ENCODE measurements at regions not wholly inside any gene's neighbourhood (a gene's known extent, or its start where the extent isn't known, plus 50 kb on each side); places are given as distances from the start of the nearest gene placed in this dataset.
"Not testable (repeated sequence)": the region's sequence is repeated elsewhere in the genome, so short reads cannot be mapped to it uniquely, and the experiment has no call there.

DNA sequence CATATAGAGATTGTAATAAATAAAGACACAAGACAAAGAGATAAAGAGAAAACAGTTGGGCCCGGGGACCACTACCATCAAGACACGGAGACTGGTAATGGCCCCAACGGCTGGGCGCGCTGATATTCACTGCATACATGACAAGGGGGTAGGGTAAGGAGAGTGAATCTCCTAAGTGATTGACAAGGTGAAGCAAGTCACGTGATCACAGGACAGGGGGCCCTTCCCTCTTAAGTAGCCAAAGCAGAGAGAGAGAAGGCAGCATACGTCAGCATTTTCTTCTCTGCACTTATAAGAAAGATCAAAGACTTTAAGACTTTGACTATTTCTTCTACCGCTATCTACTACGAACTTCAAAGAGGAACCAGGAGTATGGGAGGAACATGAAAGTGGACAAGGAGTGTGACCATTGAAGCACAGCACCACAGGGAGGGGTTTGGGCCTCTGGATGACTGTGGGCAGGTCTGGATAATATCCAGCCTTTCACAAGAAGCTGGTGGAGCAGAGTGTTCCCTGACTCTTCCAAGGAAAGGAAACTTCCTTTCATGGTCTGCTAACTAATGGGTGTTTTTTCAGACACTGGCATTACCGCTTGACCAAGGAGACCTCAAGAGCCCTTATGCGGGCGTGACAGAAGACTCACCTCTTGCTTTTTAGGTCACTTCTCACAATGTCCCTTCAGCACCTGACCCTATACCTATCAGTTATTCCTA, 75.6 kb downstream of the MRPL39 start:
- H3K4me3 Mint-ChIP-seq (ENCODE audit: low read depth); H3K36me3 Mint-ChIP-seq (ENCODE audit: low read depth); H3K4me1 Mint-ChIP-seq (ENCODE audit: low read depth); H3K27ac Mint-ChIP-seq; H3K27me3 Mint-ChIP-seq (ENCODE audit: low read depth); intact Hi-C loops (cut with micrococcal nuclease); DNase-seq (ENCODE audit: low spot score): not testable (repeated sequence)
- H3K9me3 Mint-ChIP-seq, result peaks cover 14% of the 10 kb centered on the region

DNA sequence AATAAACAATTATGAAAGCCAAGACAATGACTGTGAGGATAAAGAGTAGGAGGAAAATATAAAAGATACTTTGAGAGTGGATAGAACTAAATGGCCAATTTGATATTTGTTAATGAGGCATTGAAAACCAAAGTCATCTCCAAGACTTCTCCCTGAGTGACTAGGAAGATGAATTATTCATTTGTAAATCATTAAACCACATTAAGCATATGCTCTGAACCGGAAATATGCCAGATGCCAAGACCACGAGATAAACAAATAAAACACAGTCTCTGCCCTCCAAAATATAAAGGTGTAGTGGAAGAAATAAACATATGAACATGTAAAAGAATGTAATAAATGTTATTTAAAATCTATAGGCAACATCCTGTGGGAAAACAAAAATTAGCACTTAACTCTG, 78.8 kb downstream of the MRPL39 start:
- no peak overlapping the region for H3K4me3 Mint-ChIP-seq (ENCODE audit: low read depth)
- H3K9me3 Mint-ChIP-seq, result peaks cover 13% of the 10 kb centered on the region
- H3K36me3 Mint-ChIP-seq (ENCODE audit: low read depth), result no peaks in the 10 kb centered on the region
- H3K4me1 Mint-ChIP-seq (ENCODE audit: low read depth), result peaks cover 1% of the 10 kb centered on the region
- no peak for DNase-seq (ENCODE audit: low spot score)
- no peaks in the 10 kb centered on the region for H3K27me3 Mint-ChIP-seq (ENCODE audit: low read depth)
- intact Hi-C loops (cut with micrococcal nuclease), result no loop called here
- no peak overlapping the region for H3K27ac Mint-ChIP-seq

DNA sequence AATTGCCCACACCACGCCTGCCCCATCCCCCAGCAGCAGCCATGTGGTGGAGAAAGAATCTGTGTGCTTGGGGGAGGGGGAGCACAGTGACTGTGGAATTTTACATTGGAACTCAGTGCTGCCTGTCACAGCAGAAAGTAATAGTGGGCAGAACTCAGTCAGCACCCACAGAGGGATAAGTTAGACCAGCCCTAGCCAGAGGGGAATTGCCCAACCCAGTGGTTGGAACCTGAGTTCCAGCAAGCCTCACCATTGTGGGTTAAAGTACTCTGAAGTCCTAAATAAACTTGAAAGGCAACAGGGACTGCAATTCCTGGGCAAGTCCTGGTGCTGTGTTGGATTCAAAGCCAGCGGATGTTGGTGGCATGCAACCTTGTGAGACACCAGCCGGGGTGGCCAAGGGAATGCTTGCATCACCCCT, 88.8 kb downstream of the MRPL39 start:
- intact Hi-C loops (cut with micrococcal nuclease), result no loop called here
- DNase-seq (ENCODE audit: low spot score), result no peak

DNA sequence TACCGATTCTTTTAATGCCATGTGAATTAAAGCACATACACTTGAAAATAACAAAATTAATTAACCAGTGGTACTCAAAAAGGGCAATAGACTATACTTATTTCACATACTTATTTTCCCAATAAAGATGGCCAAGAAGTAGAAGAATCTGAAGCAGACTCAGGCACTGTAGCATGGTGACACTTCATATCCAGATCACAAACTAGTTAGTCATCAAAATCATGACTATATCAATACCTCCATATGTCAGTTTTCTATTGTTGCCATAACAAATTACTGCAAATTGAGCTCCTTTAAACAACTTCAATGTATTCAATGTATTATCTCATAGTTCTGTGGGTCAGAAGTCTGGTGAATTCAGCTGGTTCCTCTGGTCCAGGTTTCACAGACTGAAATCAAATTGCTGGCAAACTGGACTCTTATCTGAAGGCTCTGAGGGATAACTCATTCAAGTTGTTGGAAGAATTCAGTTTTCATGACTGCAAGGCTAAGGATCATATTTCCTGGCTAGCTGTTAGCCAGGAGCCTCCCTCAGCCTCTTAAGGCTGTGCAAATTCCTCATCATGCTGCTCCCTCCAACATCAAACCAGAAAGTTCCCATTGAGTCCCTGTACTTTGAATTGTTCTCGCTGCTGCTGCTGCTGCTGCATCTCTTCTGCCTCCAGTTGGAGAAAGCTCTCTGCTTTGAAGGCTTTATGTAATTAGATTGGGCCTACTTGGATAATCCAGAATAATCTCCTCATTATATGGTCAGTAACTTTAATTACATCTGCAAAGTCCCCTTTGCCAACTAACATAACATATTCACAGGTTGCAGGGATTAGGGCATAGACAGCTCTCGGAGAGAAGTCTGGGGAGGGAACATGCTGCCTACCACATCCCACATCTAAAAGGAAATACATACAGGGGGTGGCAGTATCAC, 91.5 kb downstream of the MRPL39 start:
- no peak overlapping the region for H3K27ac Mint-ChIP-seq
- DNase-seq (ENCODE audit: low spot score), result no peak
- peaks cover 5% of the 10 kb centered on the region for H3K9me3 Mint-ChIP-seq
- H3K4me3 Mint-ChIP-seq (ENCODE audit: low read depth), result no peak overlapping the region
- intact Hi-C loops (cut with micrococcal nuclease), result no loop called here
- peaks cover 28% of the 10 kb centered on the region for H3K4me1 Mint-ChIP-seq (ENCODE audit: low read depth)
- H3K27me3 Mint-ChIP-seq (ENCODE audit: low read depth), result no peaks in the 10 kb centered on the region
- peaks cover 8% of the 10 kb centered on the region for H3K36me3 Mint-ChIP-seq (ENCODE audit: low read depth)

More for the DNA sequence above, 88.8 kb downstream of the MRPL39 start:
- no peak overlapping the region for H3K27ac Mint-ChIP-seq
- no peak overlapping the region for H3K4me3 Mint-ChIP-seq (ENCODE audit: low read depth)
- peaks cover 25% of the 10 kb centered on the region for H3K9me3 Mint-ChIP-seq
- peaks cover 2% of the 10 kb centered on the region for H3K27me3 Mint-ChIP-seq (ENCODE audit: low read depth)
- H3K36me3 Mint-ChIP-seq (ENCODE audit: low read depth), result no peaks in the 10 kb centered on the region
- H3K4me1 Mint-ChIP-seq (ENCODE audit: low read depth), result peaks cover 16% of the 10 kb centered on the region

DNA sequence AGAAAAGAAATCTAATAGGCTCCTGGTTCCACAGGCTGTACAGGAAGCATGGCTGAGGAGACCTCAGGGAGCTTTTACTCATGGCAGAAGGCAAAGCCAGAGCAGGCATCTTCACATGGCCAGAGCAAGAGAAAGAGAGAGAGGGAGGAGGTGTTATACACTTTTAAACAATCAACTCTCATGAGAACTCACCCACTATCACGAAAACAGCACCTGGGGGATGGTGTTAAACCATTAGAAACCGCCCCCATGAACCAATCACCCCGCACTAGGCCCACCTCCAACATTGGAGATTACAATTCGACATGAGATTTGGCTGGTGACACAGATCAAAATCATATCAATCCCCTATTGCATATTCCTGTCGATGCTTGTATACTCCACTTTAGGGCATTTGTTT, 93.5 kb downstream of the MRPL39 start:
- DNase-seq (ENCODE audit: low spot score), result no peak
- H3K4me3 Mint-ChIP-seq (ENCODE audit: low read depth), result no peak overlapping the region
- peaks cover 36% of the 10 kb centered on the region for H3K4me1 Mint-ChIP-seq (ENCODE audit: low read depth)
- peaks cover 8% of the 10 kb centered on the region for H3K36me3 Mint-ChIP-seq (ENCODE audit: low read depth)
- no peaks in the 10 kb centered on the region for H3K9me3 Mint-ChIP-seq
- no peaks in the 10 kb centered on the region for H3K27me3 Mint-ChIP-seq (ENCODE audit: low read depth)
- no peak overlapping the region for H3K27ac Mint-ChIP-seq
- intact Hi-C loops (cut with micrococcal nuclease), result no loop called here

DNA sequence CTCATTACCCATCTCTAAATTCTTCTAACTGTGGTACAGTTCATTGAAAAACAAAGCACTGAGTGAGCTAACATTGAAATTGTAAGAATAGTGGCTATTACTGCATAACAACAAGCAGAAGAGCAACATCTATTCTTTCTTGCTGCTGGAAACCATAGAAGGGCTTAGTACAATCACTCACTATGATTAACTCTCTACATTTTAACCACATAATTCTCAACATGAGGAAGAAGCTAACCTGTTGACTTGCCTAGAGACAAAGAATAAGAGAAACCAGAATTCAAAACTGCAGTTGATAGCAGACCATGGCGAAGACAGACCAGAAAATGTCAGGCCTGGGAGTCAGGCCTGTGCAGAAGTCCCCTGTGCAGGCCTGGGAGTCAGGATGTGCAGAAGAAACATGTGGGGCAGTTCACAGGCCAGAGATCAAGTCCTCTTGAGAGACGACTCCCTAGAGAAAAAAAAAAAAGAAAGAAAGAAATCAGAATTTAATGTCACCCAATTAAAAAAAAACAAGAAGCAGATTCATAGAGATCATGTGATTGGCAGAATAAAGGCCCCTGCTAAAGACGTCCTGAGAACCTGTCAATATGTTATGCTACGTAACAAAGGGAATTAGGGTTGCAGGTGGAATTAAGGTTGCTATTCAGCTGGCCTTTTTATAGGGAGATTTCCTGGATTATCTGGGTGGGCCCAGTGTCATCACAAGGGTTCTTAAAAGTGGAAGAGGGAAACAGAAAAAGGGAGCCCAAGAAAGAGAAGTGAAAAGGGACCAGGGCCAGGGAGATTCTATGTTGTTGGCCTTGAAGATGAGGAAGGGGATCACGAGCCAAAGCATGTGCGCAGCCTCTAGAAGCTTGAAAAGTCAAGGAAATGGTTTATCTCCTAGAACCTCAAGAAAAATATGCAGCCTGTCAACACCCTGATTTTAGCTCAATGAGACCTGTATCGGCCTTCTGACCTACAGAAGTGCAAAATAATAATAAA, 94.9 kb downstream of the MRPL39 start:
- Mint-ChIP-seq H3K36me3 (ENCODE audit: low read depth) (peaks cover 8% of the 10 kb centered on the region), H3K4me1 (ENCODE audit: low read depth) (peaks cover 48% of the 10 kb centered on the region), H3K9me3 (no peaks in the 10 kb centered on the region), H3K27ac (peak overlapping the region; percentile 81), H3K27me3 (ENCODE audit: low read depth) (no peaks in the 10 kb centered on the region), H3K4me3 (ENCODE audit: low read depth) (peak overlapping the region; percentile 61)
- no peak for DNase-seq (ENCODE audit: low spot score)
- intact Hi-C loops (cut with micrococcal nuclease), result no loop called here

DNA sequence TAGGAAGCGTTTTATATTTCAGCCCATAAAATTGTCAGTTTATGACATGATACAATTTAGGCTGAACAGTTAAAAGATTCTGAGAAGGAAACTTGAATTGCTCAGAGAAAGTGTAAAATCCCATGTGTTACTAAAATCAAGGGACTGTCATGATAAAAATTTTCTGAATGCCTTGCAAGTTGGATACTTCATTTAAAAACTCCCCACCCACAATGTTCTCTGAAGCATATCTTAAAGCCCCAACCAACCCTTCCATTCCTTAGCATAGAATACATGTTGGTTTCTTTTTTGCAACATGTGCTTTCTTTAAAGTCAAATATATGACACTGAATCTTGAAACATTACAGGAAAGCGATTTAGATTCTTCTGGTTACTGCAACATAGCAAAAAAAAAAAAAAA, 97.4 kb downstream of the MRPL39 start:
- no peaks in the 10 kb centered on the region for H3K9me3 Mint-ChIP-seq
- peak overlapping the region; percentile 27 for H3K4me3 Mint-ChIP-seq (ENCODE audit: low read depth)
- H3K27me3 Mint-ChIP-seq (ENCODE audit: low read depth), result no peaks in the 10 kb centered on the region
- peak overlapping the region; percentile 63 for H3K27ac Mint-ChIP-seq
- intact Hi-C loops (cut with micrococcal nuclease), result loop anchor here (1.0 kb wide), 5 partner anchors 8 to 89 kb away; no protein-coding TSS in a partner anchor
- H3K4me1 Mint-ChIP-seq (ENCODE audit: low read depth), result peaks cover 51% of the 10 kb centered on the region
- peaks cover 8% of the 10 kb centered on the region for H3K36me3 Mint-ChIP-seq (ENCODE audit: low read depth)
- no peak for DNase-seq (ENCODE audit: low spot score)

DNA sequence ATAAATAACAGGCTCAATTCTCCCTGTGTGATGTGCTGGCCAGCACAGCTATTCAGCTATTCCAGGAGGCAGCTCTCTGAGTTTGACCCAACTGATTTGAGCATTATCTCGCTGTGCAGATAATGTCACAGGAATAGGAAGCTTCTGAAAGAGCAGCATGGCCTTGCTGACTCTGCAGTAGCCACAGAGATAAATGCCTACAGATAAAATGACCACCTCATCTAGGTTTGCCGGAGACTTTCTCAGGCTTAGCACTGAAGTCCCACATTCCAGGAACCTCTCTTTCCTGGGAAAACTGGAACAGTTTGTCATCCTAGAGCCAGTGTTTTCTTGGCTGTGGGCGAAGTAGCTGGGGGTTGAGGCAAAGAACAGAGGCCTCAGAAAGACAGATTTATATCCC, 98.9 kb downstream of the MRPL39 start:
- intact Hi-C loops (cut with micrococcal nuclease), result no loop called here

DNA sequence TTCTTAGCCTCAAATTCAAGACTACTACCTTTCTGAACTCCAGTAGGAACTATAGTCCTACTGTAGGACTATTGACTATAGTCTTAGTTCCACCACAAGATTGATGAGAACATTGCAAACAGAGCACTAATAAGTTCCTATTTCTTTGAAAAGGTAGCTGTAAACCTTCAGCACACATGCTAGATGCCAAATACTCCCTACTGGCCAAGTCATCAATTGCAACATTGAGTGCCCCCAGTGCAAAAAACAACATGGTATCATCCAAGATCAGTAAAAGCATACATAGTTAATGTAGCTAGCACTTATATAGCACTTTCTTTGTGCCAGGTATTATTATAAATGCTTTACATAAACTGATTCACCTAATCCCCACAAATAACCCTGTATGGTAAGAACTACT, 99.8 kb downstream of the MRPL39 start:
- peaks cover 16% of the 10 kb centered on the region for H3K36me3 Mint-ChIP-seq (ENCODE audit: low read depth)
- peaks cover 52% of the 10 kb centered on the region for H3K4me1 Mint-ChIP-seq (ENCODE audit: low read depth)
- no peak overlapping the region for H3K4me3 Mint-ChIP-seq (ENCODE audit: low read depth)
- intact Hi-C loops (cut with micrococcal nuclease), result no loop called here
- H3K27me3 Mint-ChIP-seq (ENCODE audit: low read depth), result no peaks in the 10 kb centered on the region
- DNase-seq (ENCODE audit: low spot score), result no peak
- H3K27ac Mint-ChIP-seq, result peak overlapping the region; percentile 8
- peaks cover 10% of the 10 kb centered on the region for H3K9me3 Mint-ChIP-seq

More for the DNA sequence above, 98.9 kb downstream of the MRPL39 start:
- Mint-ChIP-seq H3K27ac (peak overlapping the region; percentile 60), H3K4me1 (ENCODE audit: low read depth) (peaks cover 51% of the 10 kb centered on the region), H3K36me3 (ENCODE audit: low read depth) (peaks cover 17% of the 10 kb centered on the region), H3K4me3 (ENCODE audit: low read depth) (no peak overlapping the region), H3K27me3 (ENCODE audit: low read depth) (no peaks in the 10 kb centered on the region), H3K9me3 (peaks cover 9% of the 10 kb centered on the region)
- DNase-seq (ENCODE audit: low spot score), result no peak

DNA sequence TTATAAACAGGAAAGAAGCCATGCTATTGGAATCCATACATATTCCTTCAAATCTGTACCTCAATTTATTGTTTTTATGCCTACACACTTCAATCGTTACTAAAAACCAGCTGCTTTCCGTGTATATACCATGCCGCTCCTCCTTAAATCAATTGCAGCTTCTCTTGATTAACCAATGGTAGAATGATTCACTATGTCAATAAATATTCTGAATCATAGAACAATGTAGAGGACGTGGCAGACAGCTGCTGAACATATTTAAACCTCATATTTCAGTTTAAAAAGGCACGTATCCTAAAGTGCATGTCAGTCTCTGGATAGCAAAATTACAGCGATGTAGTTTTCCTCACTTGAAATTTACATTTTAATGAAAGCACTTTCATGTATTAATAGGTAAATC, 100.4 kb downstream of the MRPL39 start:
- H3K4me1 Mint-ChIP-seq (ENCODE audit: low read depth), result peaks cover 50% of the 10 kb centered on the region
- no peak overlapping the region for H3K27ac Mint-ChIP-seq
- no peaks in the 10 kb centered on the region for H3K27me3 Mint-ChIP-seq (ENCODE audit: low read depth)
- H3K36me3 Mint-ChIP-seq (ENCODE audit: low read depth), result peaks cover 13% of the 10 kb centered on the region
- intact Hi-C loops (cut with micrococcal nuclease), result no loop called here
- H3K4me3 Mint-ChIP-seq (ENCODE audit: low read depth), result no peak overlapping the region
- no peak for DNase-seq (ENCODE audit: low spot score)
- H3K9me3 Mint-ChIP-seq, result peaks cover 14% of the 10 kb centered on the region

DNA sequence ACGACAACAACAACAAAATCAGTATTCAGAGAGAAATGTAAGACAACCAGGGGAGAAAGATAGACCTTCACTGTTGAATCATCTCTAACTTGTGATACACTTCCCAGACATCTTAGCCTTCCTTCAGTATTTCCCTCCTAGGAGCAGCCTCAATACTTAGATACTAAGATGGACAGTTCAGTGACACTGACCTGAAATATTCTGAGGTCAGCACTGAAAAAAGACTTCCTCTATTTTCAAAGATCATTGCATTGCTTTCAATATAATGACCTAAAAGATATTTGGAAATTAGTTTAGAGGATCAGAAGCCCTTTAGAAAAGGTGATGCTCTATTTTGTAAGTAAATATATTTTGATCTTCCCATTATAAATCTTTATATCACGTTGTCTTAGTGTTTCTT, 101.0 kb downstream of the MRPL39 start:
- Mint-ChIP-seq H3K4me3 (ENCODE audit: low read depth) (no peak overlapping the region), H3K36me3 (ENCODE audit: low read depth) (peaks cover 19% of the 10 kb centered on the region), H3K4me1 (ENCODE audit: low read depth) (peaks cover 56% of the 10 kb centered on the region), H3K27ac (no peak overlapping the region), H3K27me3 (ENCODE audit: low read depth) (no peaks in the 10 kb centered on the region), H3K9me3 (peaks cover 20% of the 10 kb centered on the region)
- intact Hi-C loops (cut with micrococcal nuclease), result no loop called here
- no peak for DNase-seq (ENCODE audit: low spot score)

DNA sequence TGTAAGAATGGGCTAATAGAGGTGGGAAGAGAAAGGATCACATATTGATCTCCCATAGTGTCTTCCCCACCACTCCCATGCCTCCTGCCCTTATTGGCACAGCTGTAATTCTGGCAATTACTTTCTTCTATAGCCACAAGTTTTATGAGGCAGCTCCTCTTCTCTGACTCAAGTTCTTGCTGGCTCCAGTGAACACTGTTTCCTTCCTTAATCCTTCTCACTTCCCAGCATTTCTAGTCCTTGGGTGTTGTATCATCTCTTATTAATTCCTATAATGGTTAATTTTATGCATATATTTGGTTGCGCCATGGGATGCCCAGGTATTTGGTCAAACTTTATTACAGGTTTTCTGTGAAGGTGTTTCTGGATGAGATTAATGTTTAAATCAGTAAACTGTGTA, 103.3 kb downstream of the MRPL39 start:
- intact Hi-C loops (cut with micrococcal nuclease), result no loop called here
- H3K36me3 Mint-ChIP-seq (ENCODE audit: low read depth), result peaks cover 30% of the 10 kb centered on the region
- no peaks in the 10 kb centered on the region for H3K27me3 Mint-ChIP-seq (ENCODE audit: low read depth)
- peak overlapping the region; percentile 64 for H3K27ac Mint-ChIP-seq
- no peak for DNase-seq (ENCODE audit: low spot score)
- no peak overlapping the region for H3K4me3 Mint-ChIP-seq (ENCODE audit: low read depth)
- H3K4me1 Mint-ChIP-seq (ENCODE audit: low read depth), result peaks cover 52% of the 10 kb centered on the region
- peaks cover 27% of the 10 kb centered on the region for H3K9me3 Mint-ChIP-seq
